ENCODE measurements at regions not wholly inside any gene's neighbourhood (a gene's known extent, or its start where the extent isn't known, plus 50 kb on each side); places are given as distances from the start of the nearest gene placed in this dataset.
A peak's percentile ranks its signal among the peaks of the same experiment; 100 is the strongest.

DNA sequence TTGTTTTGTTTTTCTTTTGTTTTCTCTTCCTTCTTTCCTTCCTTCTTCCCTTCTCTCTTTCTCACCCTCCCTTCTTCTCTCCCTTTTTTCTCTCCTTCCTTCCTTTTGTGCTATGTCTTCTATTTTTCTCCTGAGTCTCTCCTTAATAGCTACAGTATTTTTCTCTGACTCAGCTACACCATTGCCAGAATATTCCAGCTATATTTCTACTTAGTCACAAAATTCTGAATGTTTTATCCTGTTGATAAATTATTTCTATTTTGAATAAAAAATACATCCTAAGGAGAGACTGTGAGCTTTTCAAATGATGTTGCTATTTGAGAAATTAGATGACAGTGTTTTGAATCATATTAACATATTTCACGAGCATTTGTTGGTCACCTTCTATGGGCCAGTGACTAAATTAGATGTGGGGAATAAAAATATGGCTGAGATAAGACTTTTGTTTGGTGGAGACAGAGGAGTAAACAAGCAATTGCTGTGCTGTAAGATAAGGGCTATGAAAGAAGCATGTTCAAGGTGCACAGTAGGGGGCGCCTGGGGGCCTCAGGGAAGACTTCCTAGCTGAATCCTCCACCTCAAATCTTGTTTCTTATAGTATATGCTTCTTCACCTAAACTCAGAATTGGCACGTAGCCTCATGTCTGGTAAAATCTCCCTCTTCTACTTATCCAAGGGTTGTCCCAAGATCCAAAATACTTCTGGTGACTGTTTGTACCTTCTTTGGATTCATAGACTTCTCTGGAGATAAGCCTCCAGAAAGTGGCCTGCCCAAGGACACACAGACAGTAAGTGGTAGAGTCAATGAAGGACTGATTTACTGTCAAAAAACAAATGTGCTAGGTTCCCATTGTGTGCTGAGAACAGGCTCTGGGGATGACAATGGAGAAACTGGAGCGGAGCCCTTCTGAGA is 115.5 kb upstream of the CREB5 start:
- DNase-seq, result peak; percentile 35

DNA sequence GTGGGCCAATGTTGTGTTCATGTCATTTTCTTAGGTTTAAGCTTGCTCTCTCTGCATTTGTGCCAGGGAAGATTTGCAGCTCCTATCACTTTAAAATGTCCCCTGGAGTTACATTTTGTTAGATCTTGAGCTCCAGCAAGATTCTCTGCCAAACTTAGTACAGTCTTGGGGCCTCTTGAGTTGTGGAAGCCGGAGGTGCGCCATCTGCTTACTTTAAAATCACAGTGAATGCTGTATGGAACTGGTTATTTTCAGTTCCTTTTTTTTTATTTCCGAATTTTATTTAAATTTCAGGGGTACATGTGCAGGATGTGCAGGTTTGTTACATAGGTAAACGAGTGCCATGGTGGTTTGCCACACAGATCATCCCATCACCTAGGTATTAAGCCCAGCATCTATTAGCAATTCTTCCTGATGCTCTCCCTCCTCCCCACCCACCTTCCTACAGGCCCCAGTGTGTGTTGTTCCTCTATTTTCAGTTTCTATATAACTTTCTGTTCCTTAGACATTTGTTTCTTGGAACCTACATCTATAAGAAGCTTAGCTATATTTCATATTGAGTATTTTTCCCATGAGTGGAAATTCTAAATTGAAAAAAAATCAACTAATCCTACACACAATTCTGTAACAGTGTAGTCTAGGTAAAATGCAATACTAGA is 114.4 kb upstream of the CREB5 start:
- peak; percentile 43 for DNase-seq

DNA sequence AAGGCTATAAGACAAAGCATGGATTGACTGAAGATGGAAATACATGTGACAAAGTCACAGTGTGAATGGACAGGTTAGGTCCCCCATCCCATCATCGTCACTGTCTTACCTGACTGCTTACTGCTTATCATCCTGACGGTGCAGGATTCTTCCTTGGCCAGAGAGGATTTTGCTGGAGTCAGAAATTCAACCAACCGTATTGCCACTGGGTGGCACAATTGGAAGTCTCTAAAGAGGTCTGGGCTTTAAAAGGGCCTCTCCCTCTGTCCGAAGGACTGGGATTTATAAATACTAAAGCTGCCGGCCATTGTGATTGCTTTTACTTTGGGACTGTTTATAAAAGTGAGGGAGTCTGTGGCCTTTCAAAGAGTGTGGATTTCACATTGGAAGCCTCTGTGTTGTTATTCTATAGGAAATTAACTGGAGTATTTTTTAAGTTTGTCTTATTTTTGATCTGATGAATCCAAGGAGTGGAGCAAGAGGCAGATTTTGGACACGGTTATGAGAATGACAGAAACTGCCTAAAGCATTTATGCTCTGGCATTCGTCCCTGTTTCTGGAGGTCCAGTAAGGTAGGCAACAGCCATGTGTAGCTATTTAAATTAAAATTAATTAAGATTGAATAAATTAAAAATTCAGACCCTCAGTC is 113.3 kb upstream of the CREB5 start:
- peak; percentile 3 for DNase-seq

DNA sequence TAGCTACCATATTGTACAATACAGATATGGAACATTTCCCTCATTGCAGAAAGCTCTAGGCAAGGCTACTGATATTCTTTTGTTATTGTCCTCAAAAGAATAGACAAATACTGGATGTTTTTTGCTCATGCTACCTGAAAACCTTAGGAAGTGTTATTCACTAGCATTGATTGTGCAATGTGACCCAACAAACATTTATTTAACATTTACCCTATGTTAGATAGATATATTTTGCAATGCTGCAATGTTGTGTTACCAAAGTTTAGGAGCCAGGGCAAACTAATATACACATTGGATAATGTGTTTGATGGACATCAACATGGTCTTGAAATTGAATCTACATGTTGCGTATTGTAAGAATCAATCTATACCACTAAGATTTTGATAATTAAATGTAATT is 112.8 kb upstream of the CREB5 start:
- no peak for DNase-seq

DNA sequence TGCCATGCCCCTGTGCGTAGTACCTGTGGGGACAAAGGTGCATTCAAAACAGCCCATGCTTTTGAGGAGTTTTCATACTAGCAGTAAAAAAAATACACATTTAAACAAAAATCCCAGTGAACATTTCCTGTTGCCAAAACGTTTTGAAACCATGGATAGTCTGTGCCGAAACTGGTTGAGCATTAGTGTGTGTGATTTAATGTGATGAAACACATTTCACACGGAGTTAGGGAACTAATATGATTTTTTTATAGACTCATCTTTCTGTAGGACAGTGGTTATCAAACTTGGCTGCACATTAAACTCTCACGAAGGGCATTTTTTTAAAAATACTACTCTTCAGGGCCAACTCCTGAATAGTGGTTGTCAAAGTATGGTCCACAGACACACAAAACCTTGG is 111.8 kb upstream of the CREB5 start:
- no peak for DNase-seq

DNA sequence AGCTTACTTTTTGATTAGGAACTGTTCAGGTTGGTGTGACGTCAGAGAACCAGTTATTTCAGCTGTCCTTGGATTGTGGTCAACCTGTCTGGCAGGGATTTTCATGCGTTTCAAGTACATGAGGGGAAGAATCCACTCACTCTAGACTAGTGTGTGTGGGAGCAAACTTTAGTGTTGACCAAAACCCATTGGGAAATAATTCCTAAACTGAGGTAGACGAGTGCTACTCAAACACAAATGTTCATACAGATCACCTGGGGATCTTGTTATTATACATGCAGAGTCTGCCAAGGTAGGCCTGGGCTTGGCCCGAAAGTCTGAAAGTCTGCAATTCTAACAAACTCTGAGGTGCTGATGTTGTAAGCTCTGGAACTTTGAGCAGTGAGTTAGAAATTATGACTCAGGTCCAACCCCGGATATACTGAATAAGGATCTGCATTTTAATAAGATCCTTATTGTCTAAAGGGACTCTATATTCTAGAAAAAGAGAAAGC is 111.1 kb upstream of the CREB5 start:
- DNase-seq, result no peak

DNA sequence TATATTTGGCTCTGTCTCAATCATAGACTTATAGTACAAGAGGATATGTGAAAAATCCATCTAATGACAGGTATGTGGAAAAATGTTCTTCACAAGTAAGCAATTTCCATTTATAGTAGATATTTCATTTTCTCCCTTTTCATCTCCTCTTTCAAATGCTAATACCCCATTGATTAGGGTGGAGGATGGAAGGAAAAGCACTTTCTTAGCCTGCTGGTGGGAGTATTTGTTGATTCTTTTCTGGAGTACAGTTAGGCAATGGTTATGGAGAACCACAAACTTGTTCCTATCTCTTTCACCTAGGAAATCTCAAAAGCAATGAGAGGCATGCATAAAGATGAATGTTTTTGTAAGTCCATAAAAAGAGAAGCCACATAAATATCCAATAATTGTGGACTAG is 108.0 kb upstream of the CREB5 start:
- DNase-seq, result no peak

DNA sequence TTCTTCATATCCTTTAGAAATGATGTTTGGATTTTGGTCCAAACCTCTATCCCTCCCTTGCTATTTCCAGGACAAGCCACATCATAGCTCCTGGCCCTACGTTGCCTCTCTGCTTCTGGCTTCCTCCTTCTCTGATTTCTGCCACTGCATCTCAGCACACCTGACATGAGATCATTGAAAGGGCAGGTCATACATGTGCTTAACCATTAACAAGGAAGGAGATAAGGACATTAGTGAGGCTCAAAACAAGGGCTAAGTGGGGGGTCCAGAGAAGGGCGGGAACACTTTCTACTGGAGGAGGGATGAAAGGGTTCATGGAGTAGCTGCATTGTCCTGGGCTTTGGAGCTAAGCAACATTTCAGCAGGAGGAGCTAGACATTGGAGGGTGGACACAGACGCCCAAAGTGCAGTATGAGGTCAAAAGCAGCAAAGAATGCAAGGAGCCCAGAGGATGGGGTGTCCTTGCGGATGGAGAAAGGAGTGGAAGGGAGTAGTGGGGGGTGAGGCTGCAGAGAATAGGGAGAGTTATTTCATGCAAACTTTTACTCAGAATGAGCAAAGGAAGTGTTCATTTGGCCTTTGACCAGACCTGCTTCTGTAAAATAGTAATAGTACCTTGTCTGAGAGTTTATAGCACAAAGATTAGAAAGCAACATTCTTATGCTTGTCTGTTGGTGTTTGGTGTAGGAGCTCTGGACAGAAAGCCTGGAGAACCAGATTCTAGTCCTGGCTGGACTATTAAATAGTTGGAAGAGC is 102.4 kb upstream of the CREB5 start:
- no peak for DNase-seq

DNA sequence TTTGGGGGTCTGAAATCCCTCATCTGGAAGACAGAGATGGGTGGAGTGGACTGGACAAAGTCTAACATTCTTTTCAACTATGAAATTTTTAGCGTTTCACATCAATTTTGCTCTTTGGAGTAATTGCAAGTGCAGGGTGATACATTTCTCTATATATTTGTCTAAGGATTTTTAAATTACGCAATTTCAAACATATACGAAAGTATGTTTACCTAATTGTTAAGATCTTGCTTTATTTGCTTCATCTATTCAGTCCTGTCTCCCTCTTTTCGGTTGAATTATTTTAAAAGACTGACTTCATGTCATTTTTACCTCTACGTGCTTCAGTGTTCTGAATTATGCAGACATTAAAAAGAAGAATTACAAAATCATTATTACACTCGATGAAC is 101.9 kb upstream of the CREB5 start:
- DNase-seq, result no peak

DNA sequence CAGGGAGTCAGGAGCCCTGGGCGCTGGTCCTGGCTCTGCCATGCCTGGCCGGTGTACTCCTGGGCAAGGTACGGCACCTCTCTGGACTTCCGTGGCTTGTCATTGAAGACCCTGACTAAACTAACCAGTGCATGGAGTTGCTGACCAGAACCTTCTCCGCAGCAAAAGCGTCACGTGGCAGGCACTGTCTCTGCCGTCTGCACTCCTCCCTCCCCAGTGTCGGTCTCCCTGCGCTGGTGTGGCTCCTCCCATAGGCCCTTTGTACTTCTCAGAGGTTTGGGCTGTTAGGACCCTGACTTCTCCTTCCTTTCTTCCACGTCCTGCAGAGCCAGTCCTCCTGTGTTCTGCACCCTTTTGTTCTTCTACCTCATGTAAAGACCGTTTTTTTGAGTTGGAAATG is 100.6 kb upstream of the CREB5 start:
- no peak for DNase-seq

DNA sequence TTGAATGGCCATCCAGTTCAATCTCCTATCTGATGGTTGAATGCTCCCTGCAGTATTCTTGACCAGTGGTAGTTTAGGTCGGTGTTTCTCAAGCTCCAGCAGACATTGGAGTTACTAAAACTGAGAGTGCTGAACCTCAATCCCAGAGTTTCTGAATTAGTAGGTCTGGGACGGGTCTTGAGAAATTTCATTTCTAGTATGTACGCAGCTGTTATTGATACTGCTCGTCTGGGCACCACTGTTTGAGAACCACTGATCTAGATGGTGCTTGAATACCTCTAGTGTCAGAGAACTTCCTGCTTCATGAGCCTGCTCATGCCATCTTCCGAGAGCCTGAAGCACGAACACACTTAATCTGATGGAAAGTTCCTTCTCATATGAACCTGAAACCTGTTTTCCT is 99.4 kb upstream of the CREB5 start:
- no peak for DNase-seq

DNA sequence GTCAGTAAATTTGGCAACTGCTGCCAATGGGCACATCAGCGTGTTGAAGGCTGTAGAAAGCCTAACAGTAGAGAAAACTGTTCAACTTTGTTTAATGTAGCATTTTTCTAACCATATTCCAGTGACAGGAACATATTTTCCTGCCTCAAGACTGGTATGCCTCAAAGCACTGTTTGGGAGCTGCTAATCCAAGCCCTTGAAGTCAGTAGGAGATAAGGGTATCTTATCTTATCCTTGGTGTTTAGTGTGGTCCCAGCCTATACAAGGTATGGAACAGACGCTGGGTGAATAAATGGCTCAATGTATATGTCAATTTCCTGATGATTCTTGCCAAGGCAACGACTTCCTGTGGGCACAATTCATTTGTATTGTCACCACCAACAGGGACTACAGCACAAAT is 97.5 kb upstream of the CREB5 start:
- DNase-seq, result no peak

DNA sequence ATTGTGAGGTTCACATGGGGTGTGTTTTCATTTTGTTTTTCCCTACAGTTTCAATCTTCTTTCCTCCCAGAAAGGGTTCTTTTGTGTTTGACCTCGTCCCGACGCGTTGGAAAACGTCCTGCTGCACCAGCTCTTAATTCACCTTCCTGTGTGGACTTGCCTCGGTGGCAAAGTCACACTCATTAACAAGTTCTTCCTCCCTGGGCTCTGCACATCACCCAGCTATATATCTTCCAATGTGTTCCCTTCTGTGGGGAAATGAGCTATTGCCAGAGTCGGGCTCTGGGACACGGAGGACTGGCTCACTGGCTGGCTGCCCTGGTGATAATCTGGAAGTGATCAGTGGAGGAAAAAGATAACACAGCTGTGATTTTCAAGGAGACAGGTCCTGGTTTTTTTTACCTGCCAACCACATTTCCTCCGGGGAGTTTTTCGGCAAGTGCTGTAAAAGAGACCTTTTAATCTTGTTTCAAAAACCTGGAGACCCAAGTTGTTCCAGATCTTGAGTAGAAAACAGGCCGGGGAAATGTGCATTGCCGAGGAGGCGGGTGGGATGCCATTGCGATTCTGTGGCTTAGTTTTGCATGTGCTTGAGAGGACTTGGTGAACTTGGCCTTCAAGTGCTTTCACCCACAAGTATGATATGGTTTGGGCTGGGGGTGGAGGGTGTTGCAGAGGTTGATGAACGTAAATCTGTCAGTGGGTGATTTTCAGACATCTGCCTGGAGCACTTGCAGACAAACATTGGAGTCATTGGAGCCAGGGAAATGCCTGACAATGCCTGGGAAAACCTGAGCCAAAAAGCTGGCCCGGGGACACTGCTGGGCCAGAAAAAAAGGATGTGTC is 96.5 kb upstream of the CREB5 start:
- DNase-seq, result no peak

DNA sequence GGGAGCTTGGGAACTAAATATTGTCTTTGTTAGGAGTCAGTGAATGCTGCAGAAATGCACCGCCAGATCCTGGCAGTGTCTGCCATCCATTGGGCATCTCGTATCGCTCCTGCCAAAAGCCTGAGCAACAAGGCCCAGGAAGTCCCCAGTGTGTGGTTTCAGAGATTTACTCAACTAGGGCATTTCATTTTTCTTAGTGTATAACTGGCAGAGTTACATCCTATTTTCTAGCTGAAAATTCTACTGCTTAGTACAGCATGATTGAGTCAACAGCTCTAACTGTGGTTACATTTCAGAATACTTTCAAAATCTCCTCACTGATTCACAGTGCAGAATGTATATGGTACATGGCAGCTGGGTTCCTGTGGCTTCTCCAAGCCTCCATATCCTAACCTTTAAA is 95.8 kb upstream of the CREB5 start:
- DNase-seq, result no peak

DNA sequence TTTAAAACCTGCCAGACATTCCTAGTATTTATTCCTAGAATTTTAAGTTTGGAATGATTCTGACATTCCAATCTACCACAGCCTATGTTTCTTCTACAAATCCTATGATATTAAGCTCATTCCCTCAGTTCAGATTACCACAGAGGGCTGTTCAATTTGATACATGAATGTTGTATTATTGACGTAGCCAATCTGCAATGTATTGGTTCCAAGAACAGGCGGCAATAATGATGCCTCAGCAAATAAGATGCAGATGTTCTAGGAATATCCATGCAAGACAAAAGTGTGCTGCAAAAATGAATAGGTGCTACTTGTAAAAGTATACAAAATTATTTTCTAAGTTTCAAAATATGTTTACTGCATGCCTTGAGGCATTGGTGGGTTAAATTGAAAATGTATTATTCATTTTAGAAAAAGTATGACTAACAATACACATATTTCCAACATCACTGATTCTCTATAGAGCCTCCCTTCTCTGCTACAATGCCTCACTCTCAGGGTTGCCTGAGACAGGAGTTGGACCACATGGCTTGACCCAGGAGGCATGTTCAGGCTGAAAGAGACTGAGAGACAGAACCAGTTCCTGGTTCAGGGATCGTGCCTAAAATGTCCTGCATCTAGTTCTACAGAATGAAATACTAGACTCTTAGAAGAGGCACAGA is 94.1 kb upstream of the CREB5 start:
- no peak for DNase-seq

DNA sequence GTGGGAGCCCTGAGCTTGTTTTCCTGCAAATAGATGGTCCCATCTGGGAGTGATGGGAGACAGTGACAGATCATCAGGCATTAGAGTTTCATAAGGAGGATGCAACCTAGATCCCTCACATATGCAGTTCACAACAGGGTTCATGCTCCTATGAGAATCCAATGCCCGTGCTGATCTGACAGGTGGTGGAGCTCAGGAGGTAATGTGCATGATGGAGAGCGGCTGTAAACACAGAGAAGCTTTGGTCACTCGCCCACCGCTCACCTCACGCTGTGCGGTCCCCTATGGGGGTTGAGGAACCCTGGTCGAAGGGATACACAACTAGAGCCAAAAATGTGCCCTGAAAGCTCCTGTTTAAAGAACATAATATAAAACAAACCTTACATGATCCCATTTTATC is 88.5 kb upstream of the CREB5 start:
- no peak for DNase-seq

DNA sequence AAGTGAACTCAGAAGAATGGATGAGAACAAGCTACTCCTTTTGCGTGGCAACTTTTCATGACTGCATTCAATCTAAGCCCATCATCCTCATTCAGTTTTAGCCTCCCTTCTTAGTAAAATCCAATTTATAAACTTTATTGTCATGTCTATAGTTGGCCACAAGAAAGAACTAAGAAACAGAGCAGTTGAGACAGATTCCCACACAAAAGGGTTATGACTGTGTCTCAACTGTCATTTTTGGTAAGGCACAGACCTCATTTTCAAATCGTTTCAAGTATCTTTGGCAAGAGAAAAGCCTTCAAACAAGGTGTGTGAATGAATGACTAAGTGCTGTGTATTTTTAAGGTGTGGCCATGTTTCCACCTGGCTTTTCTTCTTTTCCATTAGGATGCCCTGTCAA is 84.2 kb upstream of the CREB5 start:
- DNase-seq, result no peak

DNA sequence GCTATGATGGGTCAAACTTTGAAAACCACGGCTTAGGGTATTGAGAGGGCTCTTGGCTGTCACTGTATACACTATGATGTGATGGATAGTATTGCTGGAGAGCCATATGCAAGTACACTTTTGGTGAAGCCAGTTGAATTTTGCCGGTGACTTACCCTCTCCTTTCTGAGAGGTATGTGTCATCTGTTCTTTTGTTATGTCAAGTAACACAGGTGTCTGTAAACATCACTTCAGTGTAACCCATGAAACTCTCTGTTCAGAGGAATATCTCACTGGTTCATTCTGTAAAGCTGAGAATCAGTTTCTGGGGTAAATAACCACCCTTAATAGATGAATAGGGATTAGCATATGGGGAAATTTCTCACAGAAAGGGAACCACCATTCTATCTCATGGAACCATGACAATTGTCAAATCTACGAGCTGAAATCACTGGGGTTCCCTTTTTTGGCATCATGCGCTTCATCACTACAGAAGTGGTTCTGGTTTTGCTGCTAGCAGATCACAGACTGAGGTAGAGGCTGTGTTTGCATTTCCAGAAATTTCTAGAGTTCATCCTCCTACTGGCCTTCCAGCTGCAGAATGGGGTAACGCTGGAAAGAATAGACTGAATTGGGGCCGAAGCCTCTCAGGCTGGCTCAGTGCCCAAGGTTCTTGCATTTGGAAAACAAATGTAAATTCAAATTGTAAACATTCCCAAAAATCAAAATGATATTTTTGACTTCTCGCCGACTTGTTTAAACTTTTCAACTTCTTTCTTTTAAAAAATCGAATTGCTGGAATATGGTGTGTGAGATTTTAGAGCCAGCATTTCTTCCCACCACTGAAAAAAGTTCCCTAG is 83.3 kb upstream of the CREB5 start:
- peak; percentile 22 for DNase-seq

DNA sequence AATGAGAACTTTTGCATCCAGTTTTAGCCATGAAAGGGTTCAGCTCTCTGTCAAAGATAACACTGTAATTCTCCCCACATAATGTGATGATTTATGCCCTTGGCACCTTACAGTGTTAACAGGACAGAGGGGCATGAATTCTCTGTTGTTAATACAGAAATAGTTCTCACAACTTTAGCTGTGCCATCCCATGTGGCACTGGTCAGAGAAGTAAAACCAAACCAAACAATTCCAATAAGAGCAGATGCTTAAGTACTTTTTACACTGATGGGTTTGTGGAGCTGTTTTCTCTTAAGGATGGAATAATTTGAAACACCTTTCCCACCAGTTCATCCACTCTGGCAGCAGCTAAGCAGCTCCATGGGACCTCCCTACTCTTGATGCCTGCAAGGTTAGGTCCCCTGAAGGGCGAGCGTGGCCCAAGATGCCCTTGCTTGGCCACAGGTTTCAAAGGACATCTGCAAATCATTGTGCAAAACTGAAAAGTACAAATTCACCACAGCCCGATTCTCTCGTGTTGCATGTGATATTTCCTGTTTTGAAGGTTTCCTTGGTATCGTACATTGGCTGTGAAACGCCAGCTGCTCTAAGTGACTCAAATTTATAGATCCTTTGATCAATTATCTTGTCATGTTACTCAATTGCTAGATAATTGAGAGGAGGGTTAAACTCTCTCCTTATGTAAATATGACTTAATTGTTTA is 82.5 kb upstream of the CREB5 start:
- DNase-seq, result peak; percentile 48
